ENCODE measurements at regions not wholly inside any gene's neighbourhood (a gene's known extent, or its start where the extent isn't known, plus 50 kb on each side); places are given as distances from the start of the nearest gene placed in this dataset.

GRCh38 chr6:22471132-22471690 lies 98.2 kb upstream of the HDGFL1 start:
- TF ChIP-seq, protein P1, sequence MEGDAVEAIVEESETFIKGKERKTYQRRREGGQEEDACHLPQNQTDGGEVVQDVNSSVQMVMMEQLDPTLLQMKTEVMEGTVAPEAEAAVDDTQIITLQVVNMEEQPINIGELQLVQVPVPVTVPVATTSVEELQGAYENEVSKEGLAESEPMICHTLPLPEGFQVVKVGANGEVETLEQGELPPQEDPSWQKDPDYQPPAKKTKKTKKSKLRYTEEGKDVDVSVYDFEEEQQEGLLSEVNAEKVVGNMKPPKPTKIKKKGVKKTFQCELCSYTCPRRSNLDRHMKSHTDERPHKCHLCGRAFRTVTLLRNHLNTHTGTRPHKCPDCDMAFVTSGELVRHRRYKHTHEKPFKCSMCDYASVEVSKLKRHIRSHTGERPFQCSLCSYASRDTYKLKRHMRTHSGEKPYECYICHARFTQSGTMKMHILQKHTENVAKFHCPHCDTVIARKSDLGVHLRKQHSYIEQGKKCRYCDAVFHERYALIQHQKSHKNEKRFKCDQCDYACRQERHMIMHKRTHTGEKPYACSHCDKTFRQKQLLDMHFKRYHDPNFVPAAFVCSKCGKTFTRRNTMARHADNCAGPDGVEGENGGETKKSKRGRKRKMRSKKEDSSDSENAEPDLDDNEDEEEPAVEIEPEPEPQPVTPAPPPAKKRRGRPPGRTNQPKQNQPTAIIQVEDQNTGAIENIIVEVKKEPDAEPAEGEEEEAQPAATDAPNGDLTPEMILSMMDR (conservative IDR thresholded peaks at IDR 0.05; ENCODE audit: low read depth, low read length): peak; percentile 38
- TF ChIP-seq EZH2 (IDR thresholded peaks at IDR 0.05; ENCODE audit: borderline replicate concordance, low read depth, low read length, poor library complexity, severe bottlenecking): no peak

All from A673 (cell line).